H1 (cell line): ENCODE measurements at regions not wholly inside any gene's neighbourhood (a gene's known extent, or its start where the extent isn't known, plus 50 kb on each side); places are given as distances from the start of the nearest gene placed in this dataset.

Experiments
- CTCF ChIA-PET: fragments of 300-600 bp; sonication (Branson Sonifier 250); formaldehyde crosslinking; loops from one replicate; lab custom pipeline; 2021; ENCODE audit not compliant: partially characterized antibody; lab: Charles Lee
- POLR2A ChIA-PET: fragments of 300-600 bp; sonication (Branson Sonifier 250); formaldehyde crosslinking; loops from one replicate; lab custom pipeline; 2021; ENCODE audit warnings: inconsistent platforms; ENCODE audit not compliant: partially characterized antibody; lab: Charles Lee
- DNase-seq, 2 experiments: peaks; one replicate each; pipeline versions ENCODE4 v3.0.0 to v3.0.0-alpha.2; 2010 to 2022; ENCODE audit warnings: low spot score in 2 of 2, low read depth in 1 of 2, mixed read lengths in 1 of 2
- FAIRE-seq: peaks from 2 replicates; lab custom pipeline; 2011; peaks lifted over from hg19 to GRCh38; lab: Jason Lieb, UNC
- H2AFZ ChIP-seq: 2 replicates; pipeline ENCODE4 v1.8.1; 2012; ENCODE audit warnings: low read length, inconsistent platforms
- H2AK5ac ChIP-seq: 2 replicates; pipeline ENCODE4 v1.6.1; 2013; ENCODE audit warnings: low read depth, low read length
- H2BK120ac ChIP-seq: replicated peaks from 2 replicates; pipeline ENCODE3; 2013; ENCODE audit warnings: low read depth, low read length, inconsistent platforms
- H2BK12ac ChIP-seq: 2 replicates; pipeline ENCODE4 v1.6.1; 2013; ENCODE audit warnings: low read depth, low read length
- H2BK15ac ChIP-seq: 2 replicates; pipeline ENCODE4 v1.6.1; 2013; ENCODE audit warnings: low read length
- H2BK20ac ChIP-seq: 2 replicates; pipeline ENCODE4 v1.6.1; 2013; ENCODE audit warnings: low read length
- H2BK5ac ChIP-seq: 2 replicates; pipeline ENCODE4 v1.6.1; 2013; ENCODE audit warnings: low read depth, low read length
- H3K14ac ChIP-seq: 2 replicates; pipeline ENCODE4 v1.6.1; 2013; ENCODE audit warnings: inconsistent platforms; ENCODE audit not compliant: insufficient read length
- H3K18ac ChIP-seq: 2 replicates; pipeline ENCODE4 v1.6.1; 2013; ENCODE audit warnings: low read length; ENCODE audit errors: extremely low read depth
- H3K23ac ChIP-seq: 2 replicates; pipeline ENCODE4 v1.6.1; 2013; ENCODE audit warnings: inconsistent platforms; ENCODE audit not compliant: insufficient read length
- H3K23me2 ChIP-seq: 2 replicates; pipeline ENCODE4 v1.6.1; 2013; ENCODE audit warnings: low read depth, low read length
- H3K27ac ChIP-seq: 2 replicates; pipeline ENCODE4 v1.6.1; 2011; ENCODE audit warnings: low read depth, low read length, inconsistent platforms
- H3K27me3 ChIP-seq, 4 experiments: replicated peaks in 1 of 4; 1 replicate in 1 of 4; 2 replicates in 3 of 4; pipeline versions ENCODE4 v1.6.1 to v1.8.1; 2011 to 2013; ENCODE audit warnings: low read length in 3 of 4, mild to moderate bottlenecking in 3 of 4, inconsistent platforms in 2 of 4, mixed read lengths in 2 of 4, moderate library complexity in 1 of 4; ENCODE audit not compliant: control insufficient read depth in 3 of 4, insufficient read depth in 3 of 4; ENCODE audit errors: extremely low read depth in 1 of 4
- H3K36me3 ChIP-seq, 4 experiments: 2 replicates each; pipeline versions ENCODE4 v1.6.1 to v1.8.1; 2011 to 2013; ENCODE audit warnings: mild to moderate bottlenecking in 4 of 4, low read length in 3 of 4, moderate library complexity in 2 of 4, control low read depth in 1 of 4, inconsistent platforms in 1 of 4; ENCODE audit not compliant: insufficient read depth in 4 of 4, control insufficient read depth in 2 of 4
- H3K4ac ChIP-seq: replicated peaks from 2 replicates; pipeline ENCODE3; 2013; ENCODE audit warnings: low read length, low read depth, mixed read lengths, inconsistent platforms; ENCODE audit not compliant: insufficient read length
- H3K4me1 ChIP-seq, 4 experiments: replicated peaks in 1 of 4; 1 replicate in 1 of 4; 2 replicates in 3 of 4; pipeline versions ENCODE4 v1.6.1 to v1.8.1; 2011 to 2013; ENCODE audit warnings: low read length in 3 of 4, inconsistent platforms in 2 of 4, mixed read lengths in 1 of 4; ENCODE audit not compliant: insufficient read depth in 4 of 4, control insufficient read depth in 3 of 4
- H3K4me2 ChIP-seq, 2 experiments: 2 replicates each; pipeline versions ENCODE4 v1.6.1 to v1.8.1; 2011 to 2013; ENCODE audit warnings: low read depth in 2 of 2, low read length in 2 of 2, control low read depth in 1 of 2, inconsistent platforms in 1 of 2, mild to moderate bottlenecking in 1 of 2; ENCODE audit not compliant: insufficient read depth in 1 of 2
- H3K4me3 ChIP-seq, 4 experiments: fragments of 200-600, 300-600 bp in 1 of 4; sonication (generic), shearing (Covaris generic), sonication (Bioruptor Twin) in 1 of 4; 2 replicates each; pipeline versions ENCODE4 v1.5.1 to v1.8.1; 2011 to 2016; ENCODE audit warnings: low read length in 4 of 4, low read depth in 3 of 4, control low read depth in 2 of 4, inconsistent platforms in 2 of 4, mild to moderate bottlenecking in 2 of 4, mixed read lengths in 1 of 4, moderate library complexity in 1 of 4; ENCODE audit not compliant: insufficient read depth in 2 of 4; ENCODE audit errors: extremely low read depth in 1 of 4
- H3K56ac ChIP-seq: replicated peaks from 2 replicates; pipeline ENCODE3; 2013; ENCODE audit warnings: low read depth, mild to moderate bottlenecking, mixed read lengths, low read length, inconsistent platforms; ENCODE audit not compliant: insufficient read length
- H3K79me1 ChIP-seq: 2 replicates; pipeline ENCODE4 v1.6.1; 2013; ENCODE audit warnings: low read depth, low read length, control low read depth
- H3K79me2 ChIP-seq, 2 experiments: 2 replicates each; pipeline versions ENCODE4 v1.6.1 to v1.8.1; 2012 to 2013; ENCODE audit warnings: low read length in 2 of 2, mild to moderate bottlenecking in 2 of 2, inconsistent platforms in 1 of 2; ENCODE audit not compliant: insufficient read depth in 2 of 2, control insufficient read depth in 1 of 2
- H3K9ac ChIP-seq, 4 experiments: replicated peaks in 1 of 4; 1 replicate in 1 of 4; 2 replicates in 3 of 4; pipeline versions ENCODE4 v1.6.1 to v1.8.1; 2011 to 2013; ENCODE audit warnings: low read depth in 3 of 4, low read length in 3 of 4, control low read depth in 2 of 4, mild to moderate bottlenecking in 2 of 4, moderate library complexity in 2 of 4, inconsistent platforms in 1 of 4; ENCODE audit errors: extremely low read depth in 1 of 4
- H3K9me3 ChIP-seq, 2 experiments: 2 replicates each; pipeline versions ENCODE4 v1.6.1 to v1.8.1; 2012 to 2013; ENCODE audit warnings: mild to moderate bottlenecking in 2 of 2, moderate library complexity in 2 of 2, control low read depth in 1 of 2, inconsistent platforms in 1 of 2, low read depth in 1 of 2, low read length in 1 of 2, mixed read lengths in 1 of 2; ENCODE audit not compliant: insufficient read depth in 2 of 2
- H4K20me1 ChIP-seq, 2 experiments: replicated peaks in 1 of 2; 2 replicates each; pipeline versions ENCODE3 to v1.8.1; 2011 to 2013; ENCODE audit warnings: inconsistent platforms in 2 of 2, low read length in 2 of 2, mild to moderate bottlenecking in 1 of 2; ENCODE audit not compliant: insufficient read depth in 2 of 2, control insufficient read depth in 1 of 2
- H4K5ac ChIP-seq: 2 replicates; pipeline ENCODE4 v1.6.1; 2013; ENCODE audit warnings: low read length, low read depth, mixed read lengths, inconsistent platforms; ENCODE audit not compliant: insufficient read length
- H4K8ac ChIP-seq: 2 replicates; pipeline ENCODE4 v1.8.0; 2013; ENCODE audit warnings: mild to moderate bottlenecking, moderate library complexity, low read length, inconsistent platforms; ENCODE audit not compliant: insufficient read depth; ENCODE audit errors: extremely low read depth
- H4K91ac ChIP-seq: replicated peaks from 2 replicates; pipeline ENCODE3; 2013; ENCODE audit warnings: low read length, mixed read lengths, inconsistent platforms; ENCODE audit not compliant: insufficient read length
- HDAC6 ChIP-seq: IDR thresholded peaks from one replicate; pipeline ENCODE4 v1.7.1; 2012; ENCODE audit warnings: low read depth, mild to moderate bottlenecking, inconsistent platforms, low read length, moderate library complexity
- POLR2A ChIP-seq, 2 experiments: IDR thresholded peaks; 1 replicate in 1 of 2; 2 replicates in 1 of 2; pipeline ENCODE4 v1.6.1; 2011; ENCODE audit warnings: low read depth in 2 of 2, low read length in 2 of 2, mild to moderate bottlenecking in 2 of 2; ENCODE audit errors: control extremely low read depth in 1 of 2
- WGBS, 2 experiments: shearing (Covaris generic) in 1 of 2; methylation state at CpG; one replicate each; pipeline versions ENCODE4 v1.1.6 to v1.1.7; 2013 to 2015; ENCODE audit warnings: low lambda C conversion rate in 2 of 2, mixed read lengths in 2 of 2, inconsistent platforms in 1 of 2, low coverage in 1 of 2, missing lambda C conversion rate in 1 of 2; ENCODE audit not compliant: insufficient replicate concordance in 2 of 2, insufficient coverage in 1 of 2, insufficient read length in 1 of 2; ENCODE audit errors: extremely low coverage in 1 of 2, missing lambda C conversion rate in 1 of 2; 5-methylcytosine and 5-hydroxymethylcytosine counted together

- TF ChIP-seq POLR2A (IDR thresholded peaks at IDR 0.05; ENCODE audit: control extremely low read depth in 1 of 2, low read depth in 2 of 2, low read length in 2 of 2), result no peak
- no peak for TF ChIP-seq HDAC6
- Histone ChIP-seq H3K27ac (no peak overlapping the region), H3K79me2 (no peaks in the 10 kb centered on the region), H4K91ac (no peak overlapping the region), H3K36me3 (no peaks in the 10 kb centered on the region), H3K56ac (no peak overlapping the region), H2AK5ac (no peak overlapping the region), H3K4me2 (no peak overlapping the region), H4K5ac (no peak overlapping the region), H3K4me1 (no peaks in the 10 kb centered on the region), H3K9ac (no peak overlapping the region), H3K4ac (no peak overlapping the region), H3K23me2 (no peaks in the 10 kb centered on the region), H4K8ac (no peak overlapping the region), H3K9me3 (no peaks in the 10 kb centered on the region), H3K4me3 (no peak overlapping the region), H2BK15ac (no peak overlapping the region), H3K18ac (no peak overlapping the region), H2BK5ac (no peak overlapping the region), H2BK20ac (no peak overlapping the region), H4K20me1 (no peaks in the 10 kb centered on the region), H3K23ac (no peak overlapping the region), H2AFZ (no peak overlapping the region), H3K79me1 (no peaks in the 10 kb centered on the region), H2BK120ac (no peak overlapping the region), H3K27me3 (no peaks in the 10 kb centered on the region), H2BK12ac (no peak overlapping the region), H3K14ac (no peak overlapping the region)
- no peak for FAIRE-seq
- CTCF ChIA-PET, result interaction anchor here (1.2 to 1.4 kb wide), 2 partner anchors 10 to 19 kb away, joined by 3 to 4 read pairs; no protein-coding TSS in a partner anchor
- POLR2A ChIA-PET, result no interaction called here
- no peak for DNase-seq
- 96% methylated on average over 2 of the region's 2 CpGs; no CpG with 5 or more reads in 1 of the 2 experiments for WGBS, 2 experiments
These were observed 85.5 kb upstream of the EGLN3 start for GRCh38 chr14:34036319-34036766.
